Left renal cortex interstitium (tissue), 4 donors: ENCODE measurements at regions not wholly inside any gene's neighbourhood (a gene's known extent, or its start where the extent isn't known, plus 50 kb on each side); places are given as distances from the start of the nearest gene placed in this dataset.

Experiments used
- DNase-seq, 4 donors: peaks; one replicate each; pipeline ENCODE4 v3.0.0-alpha.2; 2013; ENCODE audit warnings: low read depth in 4 of 4, low spot score in 2 of 4, missing footprints in 1 of 4

GRCh38 chr7:51366930-51367613 is 50.5 kb upstream of the COBL start:
- peak in 1 of 4 donors; percentile 38 for DNase-seq
